ENCODE measurements at regions not wholly inside any gene's neighbourhood (a gene's known extent, or its start where the extent isn't known, plus 50 kb on each side); places are given as distances from the start of the nearest gene placed in this dataset.

GRCh38 chr6:84409911-84410310 lies 182.5 kb upstream of the CEP162 start:
- no peak for TF ChIP-seq EZH2 (IDR thresholded peaks at IDR 0.05)
- TF ChIP-seq POLR2AphosphoS5 (IDR thresholded peaks at IDR 0.05; ENCODE audit: borderline replicate concordance, low read depth, low read length): no peak
- no peak for TF ChIP-seq FOXP2 (optimal IDR thresholded peaks at IDR 0.05; ENCODE audit: control extremely low read depth, extremely low read length, insufficient read depth)

Measured in SK-N-MC (cell line).